ENCODE measurements at regions not wholly inside any gene's neighbourhood (a gene's known extent, or its start where the extent isn't known, plus 50 kb on each side); places are given as distances from the start of the nearest gene placed in this dataset.

GRCh38 chr6:131362696-131363095 lies 210.3 kb upstream of the ARG1 start:
- no peaks in the 10 kb centered on the region for H3K36me3 Mint-ChIP-seq (ENCODE audit: low read depth)
- no peaks in the 10 kb centered on the region; the same call in 1 of the 2 replicates for H3K36me3 ChIP-seq (ENCODE audit: insufficient read depth)
- H3K4me3 Mint-ChIP-seq: no peak overlapping the region
- no peak overlapping the region for H2AFZ ChIP-seq
- ATAC-seq (no peak), DNase-seq (ENCODE audit: low spot score) (no peak)
- no peak overlapping the region for H3K4me3 ChIP-seq
- peaks cover 6% of the 10 kb centered on the region for H3K9me2 ChIP-seq (ENCODE audit: insufficient read depth)
- TF ChIP-seq ETS1 (IDR thresholded peaks at IDR 0.05) (no peak), CREB1 (CRISPR knock-in tag; IDR thresholded peaks at IDR 0.05; ENCODE audit: low read depth) (no peak), EZH2phosphoT487 (IDR thresholded peaks at IDR 0.05; ENCODE audit: unreplicated experiment) (no peak), STAT1 (IDR thresholded peaks at IDR 0.05; ENCODE audit: unreplicated experiment) (no peak), ZNF114 (CRISPR knock-in tag; IDR thresholded peaks at IDR 0.05) (no peak), POLR2AphosphoS5 (IDR thresholded peaks at IDR 0.05; ENCODE audit: low read depth) (no peak), NANOG (IDR thresholded peaks at IDR 0.05; ENCODE audit: borderline replicate concordance) (no peak), EZH2 (IDR thresholded peaks at IDR 0.05; ENCODE audit: low read depth, unreplicated experiment) (no peak), ZNF331 (CRISPR knock-in tag; IDR thresholded peaks at IDR 0.05; ENCODE audit: low read depth) (no peak), JUNB (IDR thresholded peaks at IDR 0.05; ENCODE audit: unreplicated experiment) (no peak), ZNF462 (CRISPR knock-in tag; IDR thresholded peaks at IDR 0.05) (no peak)
- peaks cover 7% of the 10 kb centered on the region for H3K4me1 Mint-ChIP-seq
- H3K27ac Mint-ChIP-seq: no peak overlapping the region
- no peaks in the 10 kb centered on the region for H4K20me1 ChIP-seq (replicated peaks; ENCODE audit: insufficient read depth)
- no peak overlapping the region for H3K4me2 ChIP-seq
- no peaks in the 10 kb centered on the region for H3K27me3 ChIP-seq (ENCODE audit: insufficient read depth)
- no peaks in the 10 kb centered on the region for H3K9me3 Mint-ChIP-seq
- H3K79me2 ChIP-seq (replicated peaks; ENCODE audit: insufficient read depth): no peaks in the 10 kb centered on the region
- no peaks in the 10 kb centered on the region for H3F3A ChIP-seq (replicated peaks; ENCODE audit: low read depth)
- H3K27me3 Mint-ChIP-seq (ENCODE audit: insufficient read depth, low read depth, poor library complexity): peaks cover 11% of the 10 kb centered on the region
- H3K4me1 ChIP-seq (ENCODE audit: insufficient read depth): peaks cover 4% of the 10 kb centered on the region
- no peak overlapping the region for H3K27ac ChIP-seq (ENCODE audit: low read depth)

Measured in GM23338 (cell line).